Caki2 (cell line): ENCODE measurements at regions not wholly inside any gene's neighbourhood (a gene's known extent, or its start where the extent isn't known, plus 50 kb on each side); places are given as distances from the start of the nearest gene placed in this dataset.
"Not testable (repeated sequence)": the region's sequence is repeated elsewhere in the genome, so short reads cannot be mapped to it uniquely, and the experiment has no call there.

Source experiments
- DNase-seq: peaks from one replicate; pipeline ENCODE4 v3.0.0-alpha.2; 2015; ENCODE audit warnings: low read depth
- in situ Hi-C: cut with HindIII; loops from 2 replicates; pipeline ENCODE4 v1.10.0; 2016; ENCODE audit warnings: low sequenced_read_pairs, low pct_unique_long_range_greater_than_20kb, mixed read lengths

DNA sequence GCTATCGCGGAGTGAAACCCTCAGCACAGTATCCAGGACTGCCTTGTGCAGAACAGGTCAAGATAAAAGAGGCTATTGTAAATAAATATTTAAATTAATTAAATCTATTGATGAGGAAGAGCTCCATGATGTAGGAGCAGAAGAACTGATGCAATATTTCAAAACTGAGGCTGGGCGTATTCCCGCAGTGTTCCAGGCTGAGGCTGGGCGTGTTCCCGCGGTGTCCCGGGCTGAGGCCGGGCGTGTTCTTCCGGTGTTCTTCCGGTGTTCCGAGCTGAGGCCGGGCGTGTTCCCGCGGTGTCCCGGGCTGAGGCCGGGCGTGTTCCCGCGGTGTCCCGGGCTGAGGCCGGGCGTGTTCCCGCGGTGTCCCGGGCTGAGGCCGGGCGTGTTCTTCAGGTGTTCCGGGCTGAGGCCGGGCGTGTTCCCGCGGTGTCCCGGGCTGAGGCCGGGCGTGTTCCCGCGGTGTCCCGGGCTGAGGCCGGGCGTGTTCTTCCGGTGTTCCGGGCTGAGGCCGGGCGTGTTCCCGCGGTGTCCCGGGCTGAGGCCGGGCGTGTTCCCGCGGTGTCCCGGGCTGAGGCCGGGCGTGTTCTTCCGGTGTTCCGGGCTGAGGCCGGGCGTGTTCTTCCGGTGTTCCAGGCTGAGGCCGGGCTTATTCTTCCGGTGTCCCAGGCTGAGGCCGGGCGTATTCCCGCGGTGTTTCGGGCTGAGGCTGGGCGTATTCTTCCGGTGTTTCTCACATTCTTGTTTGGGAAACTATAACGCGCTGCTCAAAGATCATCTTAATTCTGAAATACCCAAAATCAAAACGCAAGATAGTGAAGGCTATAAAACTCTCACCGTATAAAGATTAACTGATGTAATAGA lies 130.1 kb upstream of the FRG1 start:
- DNase-seq, in situ Hi-C loops: not testable (repeated sequence)

- in situ Hi-C loops: no loop called here
- no peak for DNase-seq
These were observed 125.1 kb upstream of the FRG1 start for GRCh38 chr4:189815404-189816192.

- DNase-seq: no peak
- in situ Hi-C loops: no loop called here
These were observed 118.3 kb upstream of the FRG1 start for GRCh38 chr4:189822326-189822725.

- in situ Hi-C loops: no loop called here
- no peak for DNase-seq
These were observed 117.1 kb upstream of the FRG1 start for GRCh38 chr4:189823591-189823990.

DNA sequence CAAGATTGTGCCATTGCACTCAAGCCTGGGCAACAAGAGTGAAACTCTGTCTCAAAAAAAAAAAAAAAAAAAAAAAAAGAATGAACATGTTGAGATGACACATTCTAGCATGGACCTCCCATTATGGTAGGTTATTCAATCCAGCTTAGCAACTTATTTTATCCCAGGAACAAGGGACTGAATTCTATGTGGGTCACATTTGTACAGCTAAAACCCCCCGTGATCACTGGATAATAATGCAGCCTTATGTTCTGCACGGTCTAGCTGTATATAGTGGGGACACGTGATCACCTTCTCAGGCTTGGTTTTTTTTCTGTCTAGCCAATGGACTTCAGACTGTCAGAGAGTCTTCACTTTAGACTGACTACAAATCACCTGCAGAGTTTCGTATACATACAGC lies 115.2 kb upstream of the FRG1 start:
- in situ Hi-C loops: no loop called here
- DNase-seq: no peak

DNA sequence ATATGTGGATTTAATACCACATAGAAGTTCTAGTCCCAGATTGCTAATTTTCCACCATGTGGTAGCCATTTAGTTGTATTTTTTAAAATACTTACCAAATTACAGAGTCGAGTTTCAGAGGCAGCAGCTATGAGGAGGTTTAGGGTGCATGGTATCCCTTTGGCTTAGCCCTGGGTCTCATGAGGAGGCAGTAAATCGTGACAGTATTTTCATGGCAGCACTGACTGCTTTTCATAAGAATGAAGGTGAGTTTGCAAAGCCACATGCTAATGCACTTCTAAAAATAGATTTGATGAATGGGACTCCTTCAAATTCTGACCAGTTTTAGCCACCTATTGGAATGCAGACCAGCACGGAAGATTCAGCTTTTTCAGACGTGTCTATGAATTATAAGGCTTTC lies 114.0 kb upstream of the FRG1 start:
- in situ Hi-C loops: no loop called here
- DNase-seq: no peak

- in situ Hi-C loops: no loop called here
- DNase-seq: no peak
These were observed 112.5 kb upstream of the FRG1 start for GRCh38 chr4:189828081-189828697.

- in situ Hi-C loops: no loop called here
- no peak for DNase-seq
These were observed 108.1 kb upstream of the FRG1 start for GRCh38 chr4:189832528-189832927.

GRCh38 chr4:189834616-189835015 lies 106.1 kb upstream of the FRG1 start:
- in situ Hi-C loops: no loop called here
- no peak for DNase-seq

DNA sequence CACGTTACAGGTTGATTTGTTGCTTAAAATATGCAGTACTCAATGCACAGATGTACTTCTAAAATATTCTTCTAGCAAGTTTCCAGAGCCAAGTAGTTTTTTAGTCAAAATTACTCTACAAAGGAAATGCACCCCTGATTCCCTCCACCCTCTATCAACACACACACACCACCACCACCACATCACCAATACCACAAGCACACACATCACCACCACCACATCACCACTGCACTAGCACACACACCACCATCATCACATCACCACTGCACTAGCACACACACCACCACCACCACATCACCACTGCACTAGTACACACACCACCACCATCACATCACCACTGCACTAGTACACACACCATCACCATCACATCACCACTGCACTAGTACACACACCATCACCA lies 105.2 kb upstream of the FRG1 start:
- in situ Hi-C loops: no loop called here
- no peak for DNase-seq

- no peak for DNase-seq
- in situ Hi-C loops: no loop called here
These were observed 103.2 kb upstream of the FRG1 start for GRCh38 chr4:189837471-189837870.

DNA sequence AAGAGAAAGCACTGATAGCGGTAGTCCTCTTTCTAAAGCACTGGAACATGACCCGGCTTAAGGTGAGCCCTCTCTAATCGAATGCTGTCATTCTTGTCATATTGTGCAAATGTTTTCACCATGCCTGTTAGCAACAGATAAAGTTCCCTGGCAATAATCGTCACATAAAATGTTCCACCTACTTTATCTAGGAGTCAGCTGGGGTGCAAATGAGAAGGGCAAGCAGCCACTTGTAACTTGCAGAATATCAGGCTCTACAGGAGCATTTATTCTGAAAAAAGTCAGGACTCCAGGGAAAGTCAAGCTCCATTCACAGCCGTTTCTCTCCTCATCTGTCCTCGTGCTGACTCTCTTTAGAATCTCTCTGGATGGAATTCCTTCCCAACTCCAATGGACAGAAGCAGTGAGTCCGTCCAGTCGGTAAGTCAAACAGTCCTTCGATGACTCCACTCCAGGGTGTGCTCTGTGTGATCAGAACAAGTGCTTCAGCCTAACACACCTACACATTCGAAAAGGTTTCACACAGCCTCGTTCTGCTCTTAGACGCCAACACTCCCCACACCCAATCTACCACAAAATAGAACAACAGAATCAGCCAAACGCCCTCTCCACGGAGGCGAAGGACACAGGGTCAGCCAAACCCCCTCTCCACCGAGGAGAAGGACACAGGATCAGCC lies 101.7 kb upstream of the FRG1 start:
- no peak for DNase-seq
- in situ Hi-C loops: no loop called here

DNA sequence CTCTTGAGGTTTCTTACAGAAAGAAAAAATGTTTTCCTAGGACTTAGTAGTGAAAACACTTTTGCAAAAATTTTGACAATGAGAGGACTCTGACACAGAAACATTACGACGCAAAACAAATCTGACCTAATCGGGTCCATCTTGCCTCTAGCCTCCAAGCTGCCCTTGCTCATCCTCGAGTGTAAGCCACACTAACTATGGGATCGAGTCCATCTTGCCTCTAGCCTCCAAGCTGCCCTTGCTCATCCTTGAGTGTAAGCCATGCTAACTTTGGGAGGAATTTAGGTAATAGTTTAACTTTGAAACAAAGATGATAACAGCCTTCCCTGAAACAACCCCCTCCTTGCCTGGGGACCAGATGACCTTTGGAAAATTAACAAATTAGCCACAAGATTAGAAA lies 100.3 kb upstream of the FRG1 start:
- DNase-seq: no peak
- in situ Hi-C loops: no loop called here

DNA sequence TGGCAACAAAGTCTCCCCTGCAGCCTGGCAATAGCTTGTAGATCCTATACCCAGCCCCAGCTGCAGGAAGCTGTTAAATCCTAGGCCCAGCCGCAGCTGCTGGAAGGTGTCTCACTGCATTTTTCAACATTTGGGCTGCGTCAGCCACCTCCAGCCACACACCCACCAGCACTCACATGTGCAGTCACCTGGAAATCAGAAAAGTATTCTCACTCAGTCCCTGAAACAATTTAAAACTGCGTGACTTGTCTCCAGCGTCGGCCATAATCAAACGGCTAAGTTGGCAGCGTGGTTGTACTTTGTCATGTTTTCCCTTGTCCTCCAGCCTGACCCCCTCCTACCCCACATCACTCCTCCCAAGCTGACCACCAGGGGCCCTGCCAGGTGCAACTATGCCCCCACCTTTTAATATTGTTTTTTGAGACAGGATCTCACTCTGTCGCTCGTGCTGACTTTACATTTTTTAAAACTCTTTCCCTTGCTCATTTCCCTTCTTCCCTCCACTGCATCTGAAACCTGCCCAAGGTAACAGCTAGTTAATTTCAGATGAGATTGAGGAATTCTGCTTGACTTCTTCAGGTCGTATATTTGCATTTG lies 97.2 kb upstream of the FRG1 start:
- in situ Hi-C loops: no loop called here

GRCh38 chr4:189845145-189845846 lies 95.4 kb upstream of the FRG1 start:
- in situ Hi-C loops: no loop called here

More for the DNA sequence above, 97.2 kb upstream of the FRG1 start:
- DNase-seq: no peak

DNA sequence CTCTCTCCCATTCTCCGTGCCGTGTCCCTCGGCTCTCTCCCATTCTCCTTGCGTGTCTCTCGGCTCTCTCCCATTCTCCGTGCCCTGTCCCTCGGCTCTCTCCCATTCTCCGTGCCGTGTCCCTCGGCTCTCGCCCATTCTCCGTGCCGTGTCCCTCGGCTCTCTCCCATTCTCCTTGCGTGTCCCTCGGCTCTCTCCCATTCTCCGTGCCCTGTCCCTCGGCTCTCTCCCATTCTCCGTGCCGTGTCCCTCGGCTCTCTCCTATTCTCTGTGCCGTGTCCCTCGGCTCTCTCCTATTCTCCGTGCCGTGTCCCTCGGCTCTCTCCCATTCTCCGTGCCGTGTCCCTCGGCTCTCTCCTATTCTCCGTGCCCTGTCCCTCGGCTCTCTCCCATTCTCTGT lies 94.6 kb upstream of the FRG1 start:
- DNase-seq, in situ Hi-C loops: not testable (repeated sequence)

More at GRCh38 chr4:189845145-189845846, 95.4 kb upstream of the FRG1 start:
- no peak for DNase-seq

DNA sequence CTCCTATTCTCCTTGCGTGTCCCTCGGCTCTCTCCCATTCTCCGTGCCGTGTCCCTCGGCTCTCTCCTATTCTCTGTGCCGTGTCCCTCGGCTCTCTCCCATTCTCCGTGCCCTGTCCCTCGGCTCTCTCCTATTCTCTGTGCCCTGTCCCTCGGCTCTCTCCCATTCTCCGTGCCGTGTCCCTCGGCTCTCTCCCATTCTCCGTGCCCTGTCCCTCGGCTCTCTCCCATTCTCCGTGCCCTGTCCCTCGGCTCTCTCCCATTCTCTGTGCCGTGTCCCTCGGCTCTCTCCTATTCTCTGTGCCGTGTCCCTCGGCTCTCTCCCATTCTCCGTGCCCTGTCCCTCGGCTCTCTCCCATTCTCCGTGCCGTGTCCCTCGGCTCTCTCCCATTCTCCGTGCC lies 94.1 kb upstream of the FRG1 start:
- in situ Hi-C loops, DNase-seq: not testable (repeated sequence)

GRCh38 chr4:189848672-189849071 lies 92.0 kb upstream of the FRG1 start:
- DNase-seq, in situ Hi-C loops: not testable (repeated sequence)
